ENCODE measurements at regions not wholly inside any gene's neighbourhood (a gene's known extent, or its start where the extent isn't known, plus 50 kb on each side); places are given as distances from the start of the nearest gene placed in this dataset.

GRCh38 chr5:6948562-6948961, 235.3 kb downstream of the TENT4A start:
- H3K9me3 Mint-ChIP-seq: peaks cover 0 to 3% (median 0%) of the 10 kb centered on the region in 8 donors

GRCh38 chr5:6949230-6949629, 236.0 kb downstream of the TENT4A start:
- Histone ChIP-seq H3K36me3 (ENCODE audit: insufficient read depth, low read length) (no peaks in the 10 kb centered on the region), H3K9me3 (ENCODE audit: control insufficient read depth in 1 of 2, low read length in 2 of 2) (no peaks in the 10 kb centered on the region), H3K4me1 (ENCODE audit: insufficient read depth, low read length) (no peaks in the 10 kb centered on the region), H3K27ac (ENCODE audit: low read depth, low read length) (no peak overlapping the region), H3K27me3 (ENCODE audit: insufficient read depth, low read length) (no peaks in the 10 kb centered on the region), H3K4me3 (ENCODE audit: low read length in 2 of 2) (no peak overlapping the region)
- POLR2A ChIA-PET (ENCODE audit: partially characterized antibody): no interaction called here
- Mint-ChIP-seq H3K4me3 (no peak overlapping the region), H3K36me3 (no peaks in the 10 kb centered on the region), H3K9me3 (peaks cover 0 to 6% (median 0%) of the 10 kb centered on the region in 8 donors), H3K27ac (no peak overlapping the region), H3K27me3 (peaks cover 9 to 10% of the 10 kb centered on the region in 2 donors), H3K4me1 (no peaks in the 10 kb centered on the region)
- DNase-seq: no peak
- intact Hi-C loops (cut with micrococcal nuclease): no loop called here
- CTCF ChIA-PET (ENCODE audit: partially characterized antibody): interaction anchor here (0.6 kb wide), 1 partner anchor 37 kb away, joined by 4 read pairs; no protein-coding TSS in a partner anchor

More at GRCh38 chr5:6948562-6948961, 235.3 kb downstream of the TENT4A start:
- H3K27me3 Mint-ChIP-seq: peaks cover 6 to 10% of the 10 kb centered on the region in 2 donors
- CTCF ChIA-PET (ENCODE audit: partially characterized antibody): no interaction called here
- no peak overlapping the region for H3K27ac ChIP-seq (ENCODE audit: low read depth, low read length)
- no peaks in the 10 kb centered on the region for H3K4me1 Mint-ChIP-seq
- no peaks in the 10 kb centered on the region for H3K4me1 ChIP-seq (ENCODE audit: insufficient read depth, low read length)
- no peak overlapping the region for H3K4me3 ChIP-seq (ENCODE audit: low read length in 2 of 2)
- POLR2A ChIA-PET (ENCODE audit: partially characterized antibody): no interaction called here
- no peaks in the 10 kb centered on the region for H3K9me3 ChIP-seq (ENCODE audit: control insufficient read depth in 1 of 2, low read length in 2 of 2)
- no peak for DNase-seq
- no peaks in the 10 kb centered on the region for H3K36me3 ChIP-seq (ENCODE audit: insufficient read depth, low read length)
- no peaks in the 10 kb centered on the region for H3K36me3 Mint-ChIP-seq
- intact Hi-C loops (cut with micrococcal nuclease): no loop called here
- no peak overlapping the region for H3K4me3 Mint-ChIP-seq
- no peaks in the 10 kb centered on the region for H3K27me3 ChIP-seq (ENCODE audit: insufficient read depth, low read length)
- no peak overlapping the region for H3K27ac Mint-ChIP-seq

GRCh38 chr5:6950250-6950649, 237.0 kb downstream of the TENT4A start:
- H3K27ac Mint-ChIP-seq: no peak overlapping the region
- peaks cover 10 to 15% of the 10 kb centered on the region in 2 donors for H3K27me3 Mint-ChIP-seq
- H3K9me3 Mint-ChIP-seq: peaks cover 0 to 8% (median 1%) of the 10 kb centered on the region in 8 donors
- ChIA-PET POLR2A (ENCODE audit: partially characterized antibody) (no interaction called here), CTCF (ENCODE audit: partially characterized antibody) (no interaction called here)
- H3K4me1 ChIP-seq (ENCODE audit: insufficient read depth, low read length): no peaks in the 10 kb centered on the region
- intact Hi-C loops (cut with micrococcal nuclease): no loop called here
- no peaks in the 10 kb centered on the region for H3K36me3 ChIP-seq (ENCODE audit: insufficient read depth, low read length)
- H3K4me3 ChIP-seq (ENCODE audit: low read length in 2 of 2): no peak overlapping the region
- no peak for DNase-seq
- H3K9me3 ChIP-seq (ENCODE audit: control insufficient read depth in 1 of 2, low read length in 2 of 2): no peaks in the 10 kb centered on the region
- H3K36me3 Mint-ChIP-seq: no peaks in the 10 kb centered on the region
- no peak overlapping the region for H3K4me3 Mint-ChIP-seq
- H3K4me1 Mint-ChIP-seq: no peaks in the 10 kb centered on the region
- no peaks in the 10 kb centered on the region for H3K27me3 ChIP-seq (ENCODE audit: insufficient read depth, low read length)
- no peak overlapping the region for H3K27ac ChIP-seq (ENCODE audit: low read depth, low read length)

- Histone ChIP-seq H3K36me3 (ENCODE audit: insufficient read depth, low read length) (no peaks in the 10 kb centered on the region), H3K4me3 (ENCODE audit: low read length in 2 of 2) (no peak overlapping the region), H3K9me3 (ENCODE audit: control insufficient read depth in 1 of 2, low read length in 2 of 2) (no peaks in the 10 kb centered on the region), H3K4me1 (ENCODE audit: insufficient read depth, low read length) (no peaks in the 10 kb centered on the region), H3K27ac (ENCODE audit: low read depth, low read length) (no peak overlapping the region), H3K27me3 (ENCODE audit: insufficient read depth, low read length) (no peaks in the 10 kb centered on the region)
- intact Hi-C loops (cut with micrococcal nuclease): no loop called here
- no peak for DNase-seq
- Mint-ChIP-seq H3K4me1 (no peaks in the 10 kb centered on the region), H3K36me3 (no peaks in the 10 kb centered on the region), H3K9me3 (peaks cover 0 to 9% (median 1%) of the 10 kb centered on the region in 8 donors), H3K27me3 (peaks cover 10 to 17% of the 10 kb centered on the region in 2 donors), H3K27ac (no peak overlapping the region), H3K4me3 (no peak overlapping the region)
- CTCF ChIA-PET (ENCODE audit: partially characterized antibody): no interaction called here
- POLR2A ChIA-PET (ENCODE audit: partially characterized antibody): no interaction called here
Measured at GRCh38 chr5:6950860-6951259, 237.6 kb downstream of the TENT4A start.

GRCh38 chr5:6961123-6961522, 247.9 kb downstream of the TENT4A start:
- ChIA-PET CTCF (ENCODE audit: partially characterized antibody) (no interaction called here), POLR2A (ENCODE audit: partially characterized antibody) (no interaction called here)
- H3K4me1 ChIP-seq (ENCODE audit: insufficient read depth, low read length): no peaks in the 10 kb centered on the region
- no peaks in the 10 kb centered on the region for H3K4me1 Mint-ChIP-seq
- no peaks in the 10 kb centered on the region for H3K36me3 Mint-ChIP-seq
- intact Hi-C loops (cut with micrococcal nuclease): no loop called here
- peaks cover 0 to 1% of the 10 kb centered on the region in 2 donors for H3K27me3 Mint-ChIP-seq
- no peaks in the 10 kb centered on the region for H3K36me3 ChIP-seq (ENCODE audit: insufficient read depth, low read length)
- H3K27ac ChIP-seq (ENCODE audit: low read depth, low read length): no peak overlapping the region
- no peak overlapping the region for H3K4me3 Mint-ChIP-seq
- no peak overlapping the region for H3K27ac Mint-ChIP-seq
- no peak overlapping the region for H3K4me3 ChIP-seq (ENCODE audit: low read length in 2 of 2)
- no peak for DNase-seq
- no peaks in the 10 kb centered on the region for H3K9me3 ChIP-seq (ENCODE audit: control insufficient read depth in 1 of 2, low read length in 2 of 2)
- H3K9me3 Mint-ChIP-seq: peaks cover 0 to 9% (median 4%) of the 10 kb centered on the region in 8 donors
- no peaks in the 10 kb centered on the region for H3K27me3 ChIP-seq (ENCODE audit: insufficient read depth, low read length)

GRCh38 chr5:6961837-6962635, 248.8 kb downstream of the TENT4A start:
- no peak overlapping the region for H3K4me3 Mint-ChIP-seq
- POLR2A ChIA-PET (ENCODE audit: partially characterized antibody): no interaction called here

GRCh38 chr5:6976971-6977370, 263.7 kb downstream of the TENT4A start:
- ChIA-PET CTCF (ENCODE audit: partially characterized antibody) (no interaction called here), POLR2A (ENCODE audit: partially characterized antibody) (no interaction called here)
- DNase-seq: no peak
- Histone ChIP-seq H3K4me1 (ENCODE audit: insufficient read depth, low read length) (no peaks in the 10 kb centered on the region), H3K27ac (ENCODE audit: low read depth, low read length) (no peak overlapping the region), H3K4me3 (ENCODE audit: low read length in 2 of 2) (no peak overlapping the region), H3K9me3 (ENCODE audit: control insufficient read depth in 1 of 2, low read length in 2 of 2) (no peaks in the 10 kb centered on the region), H3K36me3 (ENCODE audit: insufficient read depth, low read length) (no peaks in the 10 kb centered on the region), H3K27me3 (ENCODE audit: insufficient read depth, low read length) (no peaks in the 10 kb centered on the region)
- intact Hi-C loops (cut with micrococcal nuclease): no loop called here
- H3K27me3 Mint-ChIP-seq: no peaks in the 10 kb centered on the region
- H3K36me3 Mint-ChIP-seq: no peaks in the 10 kb centered on the region
- no peaks in the 10 kb centered on the region for H3K9me3 Mint-ChIP-seq
- H3K4me3 Mint-ChIP-seq: no peak overlapping the region
- H3K27ac Mint-ChIP-seq: no peak overlapping the region
- no peaks in the 10 kb centered on the region for H3K4me1 Mint-ChIP-seq

More at GRCh38 chr5:6961837-6962635, 248.8 kb downstream of the TENT4A start:
- Histone ChIP-seq H3K9me3 (ENCODE audit: control insufficient read depth in 1 of 2, low read length in 2 of 2) (no peaks in the 10 kb centered on the region), H3K4me3 (ENCODE audit: low read length in 2 of 2) (no peak overlapping the region), H3K4me1 (ENCODE audit: insufficient read depth, low read length) (no peaks in the 10 kb centered on the region), H3K27ac (ENCODE audit: low read depth, low read length) (no peak overlapping the region), H3K27me3 (ENCODE audit: insufficient read depth, low read length) (no peaks in the 10 kb centered on the region), H3K36me3 (ENCODE audit: insufficient read depth, low read length) (no peaks in the 10 kb centered on the region)
- CTCF ChIA-PET (ENCODE audit: partially characterized antibody): no interaction called here
- Mint-ChIP-seq H3K4me1 (no peaks in the 10 kb centered on the region), H3K27ac (no peak overlapping the region), H3K9me3 (peaks cover 0 to 10% (median 5%) of the 10 kb centered on the region in 8 donors), H3K27me3 (peaks cover 0 to 1% of the 10 kb centered on the region in 2 donors), H3K36me3 (no peaks in the 10 kb centered on the region)
- no peak for DNase-seq
- intact Hi-C loops (cut with micrococcal nuclease): no loop called here
